ENCODE measurements at regions not wholly inside any gene's neighbourhood (a gene's known extent, or its start where the extent isn't known, plus 50 kb on each side); places are given as distances from the start of the nearest gene placed in this dataset.

DNA sequence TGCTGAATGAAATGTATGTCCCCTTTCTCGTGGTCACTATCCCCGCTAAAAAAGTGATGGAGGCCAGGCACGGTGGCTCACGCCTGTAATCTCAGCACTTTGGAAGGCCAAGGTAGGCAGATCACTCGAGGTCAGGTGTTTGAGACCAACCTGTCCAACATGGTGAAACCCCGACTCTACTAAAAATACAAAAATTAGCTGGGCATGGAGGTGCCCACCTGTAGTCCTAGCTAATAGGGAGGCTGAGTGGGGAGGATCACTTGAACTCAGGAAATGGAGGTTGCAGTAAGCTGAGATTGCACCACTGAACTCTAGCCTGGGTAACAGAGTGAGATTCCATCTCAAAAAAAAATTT is 91.4 kb upstream of the MKLN1 start:
- DNase-seq, result no peak

DNA sequence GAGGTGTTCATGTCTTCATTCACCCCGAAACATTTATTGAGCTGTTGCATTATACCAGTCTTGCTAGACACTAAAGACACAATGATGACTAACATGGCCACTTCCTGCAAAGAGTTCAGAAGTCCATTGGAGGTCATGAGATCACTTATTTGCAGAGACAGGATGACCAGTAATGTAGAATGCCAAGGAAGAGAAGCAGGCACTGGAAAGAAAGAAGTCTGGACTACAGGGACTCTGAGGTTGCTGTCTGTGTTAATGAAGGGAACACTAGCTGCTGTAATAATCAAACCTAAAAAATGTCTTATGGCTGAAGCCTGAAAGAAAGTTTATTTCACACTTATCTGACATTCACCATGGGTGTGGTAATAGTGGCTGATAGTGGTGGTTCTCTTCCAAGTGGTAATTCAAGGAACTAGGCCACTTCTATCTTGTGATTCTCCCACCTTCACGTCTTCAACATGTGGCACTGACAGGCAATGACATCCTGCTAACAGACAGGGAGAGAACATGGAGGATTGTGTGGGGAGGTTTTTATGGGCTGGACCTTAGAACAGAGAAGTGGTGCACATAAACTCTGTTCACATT is 89.2 kb upstream of the MKLN1 start:
- DNase-seq, result no peak

DNA sequence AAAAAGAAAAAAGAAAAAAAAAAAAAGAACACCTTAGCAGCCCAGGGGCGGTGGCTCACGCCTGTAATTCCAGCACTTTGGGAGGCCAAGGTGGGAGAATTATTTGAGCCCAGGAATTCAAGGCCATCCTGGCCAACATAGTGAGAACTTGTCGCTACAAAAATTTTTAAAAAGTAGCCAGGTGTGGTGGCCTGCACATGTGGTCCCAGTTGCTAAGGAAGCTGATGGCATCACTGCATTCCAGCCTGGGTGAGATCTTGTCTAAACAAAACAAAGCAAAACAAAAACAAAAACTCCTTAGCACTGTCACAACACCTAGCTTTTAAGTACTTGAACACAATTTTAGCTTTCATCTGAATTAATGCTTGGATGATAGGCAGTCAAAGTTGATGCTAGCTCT is 86.3 kb upstream of the MKLN1 start:
- DNase-seq, result no peak

DNA sequence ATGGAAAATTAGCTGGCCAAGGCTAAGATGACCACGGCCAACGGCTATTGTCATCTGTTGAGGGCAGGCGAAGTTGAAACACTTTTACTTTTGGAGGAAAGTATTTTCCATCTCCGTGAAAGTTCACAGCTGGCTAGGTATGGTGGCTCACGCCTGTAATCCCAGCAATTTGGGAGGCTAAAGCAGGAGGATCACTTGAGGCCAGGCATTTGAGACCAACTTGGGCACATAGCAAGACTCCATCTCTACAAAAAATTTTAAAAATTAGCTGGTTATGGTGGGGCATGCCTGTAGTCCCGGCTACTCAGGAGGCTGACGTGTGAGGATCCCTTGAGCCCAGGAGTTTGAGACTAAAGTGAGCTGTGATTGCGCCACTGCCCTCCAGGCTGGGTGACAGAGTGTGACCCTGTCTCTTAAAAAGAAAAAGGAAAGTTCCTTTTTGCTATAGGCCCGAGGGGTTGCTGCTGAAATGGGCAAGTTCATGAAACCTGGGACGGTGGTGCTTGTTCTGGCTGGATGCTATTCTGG is 85.5 kb upstream of the MKLN1 start:
- no peak for DNase-seq

DNA sequence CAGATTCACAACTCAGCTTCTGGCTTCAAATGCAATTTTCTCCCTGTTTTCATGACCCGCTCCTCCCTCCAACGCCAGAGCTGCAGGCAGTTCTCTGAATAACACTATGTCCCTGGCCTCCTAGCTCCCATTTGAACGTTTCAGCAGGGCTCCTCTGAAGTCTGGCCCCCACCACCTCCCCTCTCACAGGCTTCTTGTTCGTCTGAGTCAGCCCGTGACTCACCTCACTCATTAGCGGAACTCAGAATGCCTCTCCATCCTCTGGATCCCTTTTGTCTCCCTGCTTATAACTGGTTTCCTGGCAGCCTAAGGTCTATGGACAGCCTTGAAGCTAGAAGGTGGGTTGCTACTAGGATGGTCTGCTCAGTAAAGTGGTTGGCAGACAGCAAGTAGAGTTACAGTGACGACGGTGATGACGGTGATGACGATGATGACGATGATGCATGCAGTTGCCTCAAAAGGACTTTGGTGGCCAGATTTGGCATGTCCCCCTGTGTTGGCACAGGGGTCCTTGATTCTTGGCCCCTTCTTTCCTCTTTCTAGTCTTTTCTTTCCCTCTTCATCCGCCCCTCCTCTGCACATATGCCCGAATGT is 83.3 kb upstream of the MKLN1 start:
- DNase-seq, result no peak

DNA sequence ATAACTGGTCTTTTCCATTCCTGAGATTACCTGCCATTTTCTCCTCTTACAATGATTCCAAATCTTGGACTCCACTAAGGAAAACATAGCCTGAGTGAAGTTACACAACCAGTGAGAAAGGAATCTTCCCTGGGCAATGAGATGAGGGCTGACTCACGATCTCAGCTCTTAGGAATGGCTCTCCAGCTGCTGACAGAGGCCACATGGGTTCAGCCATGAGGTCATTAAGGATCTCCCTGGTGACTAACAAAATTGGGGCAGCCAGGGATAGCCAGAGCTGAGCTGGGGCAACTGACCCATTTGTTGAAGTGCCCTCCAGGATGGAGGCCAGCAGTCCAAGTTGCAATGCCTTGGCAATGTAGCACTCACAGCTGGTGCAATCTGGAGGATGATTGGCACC is 78.7 kb upstream of the MKLN1 start:
- no peak for DNase-seq

DNA sequence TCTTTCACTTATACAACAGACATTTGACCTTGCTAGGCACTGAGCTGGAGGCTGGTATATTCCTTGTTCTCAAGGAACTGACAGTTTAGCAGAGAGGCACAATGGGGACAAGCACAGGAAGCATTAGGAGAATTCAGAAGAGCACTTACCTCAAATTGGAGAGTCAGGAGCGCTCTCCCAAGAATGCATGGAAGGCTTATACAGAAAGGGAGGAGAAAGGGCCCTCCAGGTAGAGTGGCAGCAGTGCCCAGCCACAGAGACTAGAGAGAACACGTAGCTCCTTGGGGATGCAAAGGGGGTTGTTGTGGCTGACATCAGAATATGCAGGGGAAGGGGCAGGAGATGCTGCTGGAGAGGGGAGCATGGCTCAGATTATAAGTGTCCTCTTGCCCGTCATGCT is 78.2 kb upstream of the MKLN1 start:
- no peak for DNase-seq

DNA sequence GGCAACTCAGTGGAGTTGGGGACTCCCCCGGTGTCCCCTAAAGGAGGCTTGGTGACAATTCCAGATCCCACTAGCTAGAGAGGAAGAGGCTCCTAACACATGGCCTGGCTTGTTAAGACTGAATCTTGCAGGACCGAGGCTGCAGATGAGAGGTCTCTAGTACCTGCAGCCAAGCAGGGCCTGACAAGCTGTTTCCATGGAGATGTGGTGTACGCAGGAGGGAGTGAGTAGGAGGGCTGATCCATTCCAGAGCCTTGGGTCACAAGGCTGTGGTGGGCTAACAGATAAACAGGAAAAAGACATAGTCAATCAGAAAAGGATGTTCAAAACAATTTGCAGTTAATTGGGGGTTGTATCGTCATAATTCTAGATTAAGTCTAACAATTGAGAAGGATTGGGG is 77.3 kb upstream of the MKLN1 start:
- no peak for DNase-seq

DNA sequence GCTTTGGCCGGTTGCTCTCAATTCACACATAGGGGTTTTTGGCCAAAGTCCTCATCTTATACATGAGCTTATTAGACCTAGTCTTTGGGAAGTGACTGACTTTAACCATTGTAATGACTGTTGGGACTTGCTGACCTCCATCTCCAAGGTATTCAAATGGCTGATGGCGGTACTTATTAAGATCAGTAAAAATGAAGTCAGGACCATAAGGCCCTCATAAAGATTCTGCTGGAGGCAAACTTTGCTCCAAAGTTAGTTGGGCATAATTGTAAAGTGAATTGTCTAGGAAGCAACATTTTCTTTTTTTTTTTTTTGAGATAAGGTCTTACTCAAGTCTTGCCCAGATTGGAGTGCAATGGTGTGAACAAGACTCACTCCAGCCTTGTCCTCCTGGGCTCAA is 76.3 kb upstream of the MKLN1 start:
- no peak for DNase-seq

DNA sequence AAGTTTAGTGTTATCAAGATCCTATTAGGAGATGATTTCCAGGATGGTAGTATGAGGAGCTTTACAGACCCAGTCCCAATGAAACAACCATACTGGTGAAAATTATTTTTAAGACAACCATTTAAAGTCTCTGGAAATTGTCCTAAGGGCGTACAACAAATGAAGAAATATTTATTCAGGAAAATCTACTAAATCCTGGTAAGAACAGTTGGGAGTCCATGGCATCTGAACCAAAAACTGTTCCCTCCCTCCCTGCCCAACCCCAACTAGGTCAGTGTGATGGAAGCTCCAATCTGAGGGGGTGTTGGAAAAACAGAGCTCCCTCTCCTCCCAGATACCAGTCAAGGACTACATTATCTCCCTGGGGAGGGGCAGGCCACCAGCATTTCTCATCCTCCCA is 74.7 kb upstream of the MKLN1 start:
- DNase-seq, result no peak

DNA sequence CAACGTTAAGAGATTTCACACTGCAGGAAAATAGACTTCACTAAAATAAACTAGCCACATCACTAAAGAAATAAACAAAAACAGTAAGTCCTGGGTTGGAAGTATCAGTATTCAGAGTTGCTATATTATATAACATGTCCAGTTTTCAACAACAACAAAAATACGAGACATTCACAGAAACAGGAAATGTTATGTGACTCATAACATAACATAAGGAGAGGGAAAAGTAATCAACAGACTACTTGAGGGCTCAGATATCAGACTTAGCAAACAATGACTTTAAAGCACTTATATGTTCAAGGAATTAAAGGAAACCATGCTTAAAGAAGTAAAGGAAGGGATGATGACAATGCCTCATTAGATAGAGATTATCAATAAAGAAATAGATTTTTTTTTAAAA is 73.5 kb upstream of the MKLN1 start:
- no peak for DNase-seq

DNA sequence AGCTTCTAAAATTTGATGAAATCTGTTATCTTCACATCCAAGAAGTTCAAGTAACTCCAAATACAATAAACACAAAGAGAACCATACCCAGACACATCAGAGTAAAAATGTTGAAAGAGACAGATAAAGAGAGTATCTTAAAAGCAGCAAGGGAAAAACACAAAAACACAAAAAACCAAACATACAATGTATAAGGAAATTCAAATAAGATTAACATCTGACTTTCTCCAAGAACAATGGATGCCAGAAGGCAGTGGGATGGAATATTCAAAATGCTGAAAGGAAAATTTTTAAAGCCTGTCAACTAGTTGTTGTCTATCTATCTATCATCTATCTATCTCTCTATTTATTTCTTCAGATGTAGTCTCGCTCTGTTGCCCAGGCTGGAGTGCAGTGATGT is 72.4 kb upstream of the MKLN1 start:
- DNase-seq, result no peak

DNA sequence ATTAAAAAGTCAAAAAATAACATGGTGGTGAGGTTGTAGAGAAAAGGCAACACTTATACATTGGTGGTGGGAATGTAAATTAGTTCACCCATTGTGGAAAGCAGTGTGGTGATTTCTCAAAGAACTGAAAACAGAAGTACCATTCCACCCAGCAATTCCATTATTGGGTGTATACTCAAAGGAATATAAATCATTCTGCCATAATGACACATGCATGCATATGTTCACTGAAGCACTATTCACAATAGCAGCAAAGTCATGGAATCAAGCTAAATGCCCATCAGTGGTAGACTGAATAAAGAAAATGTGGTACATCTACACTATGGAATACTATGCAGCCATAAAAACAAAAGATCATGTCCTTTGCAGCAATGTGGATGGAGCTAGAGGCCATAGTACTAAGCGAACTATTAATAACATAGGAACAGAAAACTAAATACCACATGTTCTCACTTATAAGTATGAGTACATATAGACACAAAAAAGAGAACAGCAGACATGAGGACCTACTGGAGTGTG is 66.1 kb upstream of the MKLN1 start:
- DNase-seq, result no peak

DNA sequence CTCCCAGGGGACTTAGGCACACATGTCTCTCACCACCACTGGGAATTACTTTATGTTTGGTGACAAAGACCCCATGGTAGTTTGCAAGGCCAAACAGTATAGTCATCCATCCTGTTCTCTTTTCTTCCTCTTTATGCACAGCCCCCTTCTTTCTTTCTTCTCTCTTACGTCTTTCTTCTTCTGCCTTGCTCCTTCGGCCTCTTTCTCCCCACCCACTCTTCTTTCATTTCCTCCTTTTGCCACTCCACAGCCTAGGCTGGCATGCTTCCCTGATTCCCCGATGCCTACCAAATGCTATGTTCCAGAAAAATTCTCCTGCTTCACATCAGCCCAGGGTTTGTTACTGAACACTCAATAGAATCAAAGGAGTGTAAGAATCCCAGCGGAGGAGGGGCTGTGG is 62.4 kb upstream of the MKLN1 start:
- DNase-seq, result no peak

DNA sequence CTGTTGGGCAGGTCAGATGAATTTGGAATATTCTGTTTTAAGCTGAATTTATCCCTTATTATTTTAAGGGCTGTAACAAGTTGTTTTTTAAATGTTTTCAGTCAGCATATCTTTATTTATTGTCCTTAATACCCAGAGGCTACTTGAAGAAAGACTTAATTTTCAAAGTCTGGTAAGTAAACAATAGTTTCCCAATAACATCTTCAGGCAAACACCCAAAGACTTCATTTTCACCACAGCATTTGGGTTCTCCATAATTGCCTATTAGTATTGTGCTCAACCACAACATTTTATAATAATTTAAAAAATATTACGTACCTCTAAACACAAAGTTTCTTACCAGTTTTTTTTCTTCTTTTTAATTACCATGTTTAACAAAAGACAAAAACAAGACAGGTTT is 60.0 kb upstream of the MKLN1 start:
- DNase-seq, result no peak

DNA sequence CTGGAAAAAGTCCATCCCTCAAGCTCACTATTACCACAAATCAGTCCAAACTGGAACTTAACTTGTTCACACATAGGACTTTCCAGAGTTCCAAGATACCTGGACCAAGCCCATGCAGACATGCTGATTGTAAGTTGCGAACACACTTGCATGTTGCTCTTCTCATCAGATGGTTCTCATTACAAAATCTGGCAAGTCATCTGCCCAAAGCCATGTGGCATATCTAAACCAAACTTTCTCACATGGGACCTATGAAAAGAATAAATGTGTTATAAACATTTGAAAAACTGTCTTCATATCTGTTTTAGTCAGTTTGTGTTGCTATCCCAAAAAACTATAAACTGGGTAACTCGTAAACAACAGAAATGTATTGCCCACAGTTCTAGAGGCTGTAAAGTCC is 58.8 kb upstream of the MKLN1 start:
- no peak for DNase-seq

DNA sequence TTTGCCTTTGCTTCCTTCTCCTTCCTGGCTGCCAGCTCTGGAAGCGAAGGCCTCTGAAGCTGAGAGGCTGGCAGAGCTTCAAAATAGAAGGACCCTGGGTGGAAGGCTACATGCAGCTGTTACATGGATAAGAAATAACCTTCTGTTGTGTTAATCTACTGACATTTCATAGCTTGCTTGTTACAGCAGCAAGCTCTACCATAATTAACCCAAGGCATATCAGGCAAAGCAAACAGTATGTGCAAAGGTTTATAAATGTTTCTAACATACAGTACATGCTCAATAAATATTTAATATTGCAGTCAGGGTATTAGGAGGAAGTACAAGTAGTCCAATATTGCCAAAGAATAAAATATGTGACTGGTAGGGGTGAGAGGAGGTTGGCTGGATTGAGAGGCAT is 55.6 kb upstream of the MKLN1 start:
- no peak for DNase-seq

DNA sequence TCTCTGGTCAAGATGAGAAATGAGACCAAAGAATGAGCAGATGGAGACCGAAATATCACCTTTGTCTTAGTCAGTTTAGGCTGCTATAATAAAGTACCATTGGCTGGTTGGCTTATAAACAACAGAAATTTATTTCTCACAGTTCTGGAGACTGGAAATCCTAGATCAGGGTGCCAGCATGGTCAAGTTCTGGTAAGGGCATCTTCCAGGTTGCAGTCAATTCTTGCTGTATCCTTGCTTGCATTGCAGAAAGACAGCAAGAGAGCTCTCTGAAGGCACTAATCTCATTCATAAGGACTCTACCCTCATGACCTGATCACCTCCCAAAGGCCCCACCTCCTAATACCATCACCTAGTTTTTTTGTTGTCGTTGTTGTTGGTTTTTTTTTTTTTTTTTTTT is 52.7 kb upstream of the MKLN1 start:
- DNase-seq, result no peak

DNA sequence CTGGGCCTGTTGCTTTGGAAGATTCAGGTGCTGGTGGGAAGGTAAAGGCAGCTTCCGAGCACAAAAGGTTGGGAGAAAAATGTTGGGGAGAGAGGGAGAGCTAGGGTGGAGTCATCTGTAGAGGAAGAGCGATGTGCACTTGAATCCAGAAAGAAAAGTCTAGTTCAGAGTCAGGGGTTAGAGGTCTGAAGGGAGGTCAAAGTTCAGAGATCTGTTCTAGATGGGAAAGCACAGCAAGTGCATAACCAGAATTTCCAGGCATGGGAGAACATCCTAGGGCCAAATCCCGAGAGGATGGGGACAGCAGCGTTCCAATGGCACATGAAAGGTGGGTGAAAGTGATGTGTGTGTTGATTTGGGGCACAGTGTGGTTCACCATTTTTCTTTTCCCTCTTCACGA is 51.5 kb upstream of the MKLN1 start:
- no peak for DNase-seq

DNA sequence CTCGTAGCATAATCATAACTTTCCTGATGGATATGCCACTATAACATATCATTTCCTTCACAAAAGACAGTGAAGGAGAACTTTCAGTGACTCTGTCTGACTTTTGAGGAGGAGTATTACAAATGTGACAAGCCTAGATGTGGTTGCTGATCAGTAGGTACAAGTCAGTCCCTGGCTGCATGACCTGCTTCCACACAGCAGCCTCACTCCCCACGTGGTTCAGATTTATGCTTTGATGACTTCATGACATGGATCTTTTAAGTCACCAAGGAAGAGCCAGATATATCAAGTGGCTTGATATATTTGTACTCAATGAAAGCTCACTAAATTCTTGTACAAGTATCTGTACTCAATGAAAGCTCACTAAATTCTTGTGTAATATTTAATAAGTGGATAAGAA is 50.9 kb upstream of the MKLN1 start:
- DNase-seq, result no peak
